ENCODE measurements at regions not wholly inside any gene's neighbourhood (a gene's known extent, or its start where the extent isn't known, plus 50 kb on each side); places are given as distances from the start of the nearest gene placed in this dataset.
"Not testable (repeated sequence)": the region's sequence is repeated elsewhere in the genome, so short reads cannot be mapped to it uniquely, and the experiment has no call there.

GRCh38 chr5:157961176-157961575, 102.2 kb upstream of the CLINT1 start:
- no peak for DNase-seq (ENCODE audit: low read depth in 2 of 2, low spot score in 1 of 2)

DNA sequence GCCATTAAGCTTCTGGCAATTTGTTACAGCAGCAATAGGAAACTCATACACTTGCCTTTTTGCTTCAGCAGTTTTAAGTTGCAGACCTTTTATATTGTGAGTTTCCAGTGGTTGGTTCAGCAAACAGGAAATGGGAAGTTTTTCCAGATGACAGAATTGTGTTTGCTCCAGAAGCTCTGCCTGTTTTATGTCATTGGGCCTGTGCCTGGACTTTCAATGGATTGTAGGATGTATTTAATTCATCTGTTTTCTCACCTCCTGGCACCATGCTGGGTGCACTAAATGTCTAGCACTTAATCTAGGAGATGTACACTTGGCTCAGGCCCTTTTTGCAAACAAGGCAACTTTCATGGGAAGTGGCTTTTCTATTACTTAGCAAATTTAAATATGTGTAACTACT, 100.4 kb upstream of the CLINT1 start:
- no peak for DNase-seq (ENCODE audit: low read depth in 2 of 2, low spot score in 1 of 2)

GRCh38 chr5:157956271-157956885, 97.4 kb upstream of the CLINT1 start:
- no peak for DNase-seq (ENCODE audit: low read depth in 2 of 2, low spot score in 1 of 2)

DNA sequence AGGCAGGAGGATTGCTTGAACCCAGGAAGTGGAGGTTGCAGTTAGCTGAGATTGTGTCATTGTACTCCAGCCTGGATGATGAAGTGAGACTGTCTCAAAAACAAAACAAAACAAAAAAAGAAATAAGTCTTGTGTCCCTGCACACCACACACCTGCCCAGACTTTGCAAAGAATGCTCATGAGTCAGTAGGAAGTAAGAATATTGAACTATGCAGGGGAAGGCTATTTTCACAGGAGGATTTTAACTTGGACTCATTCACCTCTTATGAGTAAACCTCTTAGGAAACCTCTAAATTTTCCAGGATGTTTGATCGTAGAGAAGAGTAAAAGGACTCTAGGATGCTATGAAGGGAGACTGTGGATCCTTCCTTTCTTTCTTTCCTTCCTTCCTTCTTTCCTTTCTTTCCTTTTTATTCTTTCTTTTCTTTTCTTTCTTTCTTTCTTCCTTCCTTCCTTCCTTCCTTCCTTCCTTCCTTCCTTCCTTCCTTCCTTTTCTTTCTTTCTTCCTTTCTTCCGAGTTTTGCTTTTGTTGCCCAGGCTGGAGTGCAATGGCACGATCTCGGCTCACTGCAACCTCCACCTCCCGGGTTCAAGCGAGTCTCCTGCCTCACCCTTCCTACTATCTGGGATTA, 96.7 kb upstream of the CLINT1 start:
- no peak for DNase-seq (ENCODE audit: low read depth in 2 of 2, low spot score in 1 of 2)

DNA sequence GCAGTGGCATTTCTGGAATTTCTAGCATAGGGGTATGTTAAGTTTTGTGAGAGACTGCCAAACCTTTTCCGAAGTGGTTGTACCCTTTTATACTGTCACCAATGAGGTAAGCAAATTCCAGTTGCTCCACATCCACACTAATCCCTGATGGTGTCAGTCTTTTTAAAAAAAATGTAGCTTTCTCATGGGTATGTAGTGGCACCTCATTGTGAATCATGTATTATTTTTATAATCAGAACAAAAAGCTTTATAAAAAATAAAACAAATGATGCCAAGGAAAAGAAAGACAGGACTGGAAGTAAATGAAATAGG, 93.4 kb upstream of the CLINT1 start:
- no peak for DNase-seq (ENCODE audit: low read depth in 2 of 2, low spot score in 1 of 2)

GRCh38 chr5:157951673-157952373, 92.9 kb upstream of the CLINT1 start:
- no peak for DNase-seq (ENCODE audit: low read depth in 2 of 2, low spot score in 1 of 2)

- no peak for DNase-seq (ENCODE audit: low read depth in 2 of 2, low spot score in 1 of 2)
Measured at GRCh38 chr5:157949520-157949919, 90.6 kb upstream of the CLINT1 start.

DNA sequence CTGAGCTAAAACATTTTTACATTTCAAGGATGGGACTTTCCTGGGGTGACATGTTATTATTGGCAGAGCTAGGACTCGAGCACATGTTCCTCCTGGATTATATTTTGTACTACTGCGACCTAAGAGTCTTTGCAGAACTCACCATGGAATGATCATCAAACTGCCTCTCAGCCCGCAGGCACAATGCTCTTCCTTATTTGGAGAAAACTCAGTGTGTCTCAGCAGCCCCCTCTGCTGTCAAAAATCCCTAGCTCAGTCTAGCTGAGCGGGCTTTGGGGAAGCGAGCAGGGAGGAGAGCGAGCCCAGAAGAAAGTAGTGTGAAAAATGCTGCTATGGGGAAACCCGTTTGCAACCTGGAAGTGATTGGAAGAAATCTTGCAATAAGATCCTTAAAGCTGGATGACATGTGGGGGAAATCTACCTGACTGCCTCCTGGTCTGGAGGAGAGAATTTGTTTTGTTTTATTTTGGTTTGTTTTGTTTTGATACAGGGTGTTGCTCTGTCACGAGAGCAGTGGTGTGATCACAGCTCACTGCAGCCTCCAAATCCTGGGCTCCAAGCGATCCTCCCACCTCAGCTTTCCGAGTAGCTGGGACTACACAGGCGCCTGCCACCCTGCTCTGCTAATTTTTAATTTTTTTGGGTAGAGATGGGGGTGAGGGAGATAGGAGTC, 89.9 kb upstream of the CLINT1 start:
- DNase-seq (ENCODE audit: low read depth in 2 of 2, low spot score in 1 of 2) = peak; percentile 46 to 47

DNA sequence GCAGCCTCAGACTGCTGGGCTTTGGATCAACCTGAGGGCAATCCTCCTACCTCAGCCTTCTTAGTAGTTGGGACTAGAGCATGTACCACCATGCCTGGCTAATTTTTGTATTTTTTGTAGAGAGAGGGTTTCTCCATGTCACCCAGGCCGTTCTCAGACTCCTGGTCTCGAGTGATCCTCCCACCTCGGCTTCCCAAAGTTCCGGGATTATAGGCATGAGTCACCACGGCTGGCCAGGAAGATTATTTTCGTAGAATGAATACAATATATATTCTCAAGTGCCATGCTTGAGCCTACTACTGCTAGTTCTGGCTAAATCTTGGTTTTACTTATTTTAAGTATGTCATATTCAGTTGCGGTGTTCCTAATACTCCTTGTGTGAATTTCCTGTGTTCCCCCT, 88.2 kb upstream of the CLINT1 start:
- no peak for DNase-seq (ENCODE audit: low read depth in 2 of 2, low spot score in 1 of 2)

GRCh38 chr5:157945822-157946221, 86.9 kb upstream of the CLINT1 start:
- DNase-seq (ENCODE audit: low read depth in 2 of 2, low spot score in 1 of 2) = not testable (repeated sequence)

GRCh38 chr5:157944938-157945337, 86.0 kb upstream of the CLINT1 start:
- DNase-seq (ENCODE audit: low read depth in 2 of 2, low spot score in 1 of 2) = no peak

DNA sequence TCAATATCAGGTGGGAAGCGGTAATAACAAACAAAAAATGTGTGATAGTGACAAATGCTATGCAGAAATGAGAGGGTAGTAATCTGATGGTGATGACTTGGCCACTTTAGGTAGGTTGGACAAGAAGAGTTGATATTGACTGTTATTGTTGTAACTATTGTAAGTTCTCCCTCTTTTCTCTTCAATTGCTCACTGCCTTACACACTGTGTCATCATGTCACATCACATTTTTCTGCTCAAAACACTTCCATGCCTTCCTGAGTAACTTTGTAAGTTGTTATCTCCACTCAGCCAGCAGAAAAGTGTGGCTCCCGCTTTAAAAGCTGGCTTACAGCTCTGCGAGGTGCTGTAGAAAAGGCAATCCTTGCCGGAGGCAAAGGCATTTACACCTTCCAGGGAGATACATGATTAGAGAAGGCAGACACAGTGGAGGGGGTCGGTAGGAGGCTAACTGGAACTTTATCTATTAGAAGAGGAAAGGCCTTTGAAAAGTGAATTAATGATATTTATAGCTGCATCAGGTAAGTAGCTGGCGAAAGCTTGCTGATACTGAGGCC, 85.2 kb upstream of the CLINT1 start:
- DNase-seq (ENCODE audit: low read depth in 2 of 2, low spot score in 1 of 2) = no peak

- DNase-seq (ENCODE audit: low read depth in 2 of 2, low spot score in 1 of 2) = no peak
Measured at GRCh38 chr5:157942595-157942994, 83.7 kb upstream of the CLINT1 start.

- no peak for DNase-seq (ENCODE audit: low read depth in 2 of 2, low spot score in 1 of 2)
Measured at GRCh38 chr5:157941616-157942015, 82.7 kb upstream of the CLINT1 start.

- DNase-seq (ENCODE audit: low read depth in 2 of 2, low spot score in 1 of 2) = not testable (repeated sequence)
Measured at GRCh38 chr5:157938101-157938500, 79.2 kb upstream of the CLINT1 start.

DNA sequence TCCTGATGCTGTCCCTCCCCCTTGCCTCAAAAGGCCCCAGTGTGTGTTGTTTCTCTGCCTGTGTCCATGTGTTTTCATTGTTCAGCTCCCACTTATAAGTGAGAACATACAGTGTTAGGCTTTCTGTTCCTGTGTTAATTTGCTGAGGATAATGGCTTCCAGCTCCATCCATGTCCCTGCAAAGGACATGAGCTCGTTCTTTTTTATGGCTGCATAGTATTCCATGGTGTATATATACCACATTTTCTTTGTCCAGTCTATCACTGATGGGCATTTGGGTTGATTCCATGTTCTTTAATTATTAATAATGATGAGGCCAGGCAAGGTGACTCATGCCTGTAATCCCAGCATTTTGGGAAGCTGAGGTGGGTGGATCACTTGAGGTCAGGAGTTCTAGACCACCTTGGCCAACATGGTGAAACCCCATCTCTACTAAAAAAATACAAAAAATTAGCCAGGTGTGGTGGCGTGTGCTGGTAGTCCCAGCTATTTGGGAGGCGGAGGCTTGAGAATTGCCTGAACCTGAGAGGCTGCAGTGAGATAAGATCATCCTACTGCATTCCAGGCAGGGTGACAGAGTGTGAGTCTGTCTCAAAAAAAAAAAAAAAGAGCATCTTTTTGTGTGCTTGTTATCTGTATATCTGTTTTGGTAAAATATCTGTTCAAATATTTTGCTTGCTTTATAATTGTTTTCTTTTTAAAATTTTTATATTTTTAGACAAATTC, 78.0 kb upstream of the CLINT1 start:
- DNase-seq (ENCODE audit: low read depth in 2 of 2, low spot score in 1 of 2) = not testable (repeated sequence)

DNA sequence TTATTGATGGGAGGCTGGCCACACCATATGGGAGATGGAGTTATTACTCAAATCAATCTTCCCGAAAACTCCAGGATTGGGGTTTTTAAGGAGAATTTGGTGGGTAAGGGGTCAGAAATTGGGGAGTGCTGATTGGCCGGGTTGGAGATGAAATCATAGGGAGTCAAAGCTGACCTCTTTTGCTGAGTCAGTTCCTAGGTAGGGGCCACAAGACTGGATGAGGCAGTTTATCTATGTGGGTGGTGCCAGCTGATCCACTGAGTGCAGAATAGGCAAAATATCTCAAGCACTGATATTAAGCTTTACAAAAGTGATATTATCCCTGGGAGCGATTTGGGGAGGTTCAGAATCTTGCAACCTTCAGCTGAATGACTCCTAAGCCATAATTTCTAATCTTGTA, 75.7 kb upstream of the CLINT1 start:
- no peak for DNase-seq (ENCODE audit: low read depth in 2 of 2, low spot score in 1 of 2)

GRCh38 chr5:157933005-157933404, 74.1 kb upstream of the CLINT1 start:
- DNase-seq (ENCODE audit: low read depth in 2 of 2, low spot score in 1 of 2) = no peak

DNA sequence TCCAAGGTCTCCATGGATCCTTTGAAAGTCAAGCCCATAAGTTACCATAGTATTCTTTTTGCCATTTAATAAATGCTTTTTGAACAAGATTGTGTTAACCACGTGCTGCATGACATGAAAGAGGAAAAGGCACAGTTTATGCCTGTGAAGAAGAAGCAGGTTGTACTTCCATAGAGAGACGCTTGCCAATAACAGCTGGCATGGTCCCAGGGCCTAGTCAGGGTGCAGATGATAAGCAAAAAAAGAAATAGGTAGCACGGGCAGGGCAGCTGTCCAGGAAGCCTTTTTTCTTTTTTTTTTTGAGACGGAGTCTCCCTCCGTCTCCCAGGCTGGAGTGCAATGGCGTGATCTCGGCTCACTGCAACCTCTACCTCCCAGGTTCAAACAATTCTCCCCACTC, 71.8 kb upstream of the CLINT1 start:
- no peak for DNase-seq (ENCODE audit: low read depth in 2 of 2, low spot score in 1 of 2)

DNA sequence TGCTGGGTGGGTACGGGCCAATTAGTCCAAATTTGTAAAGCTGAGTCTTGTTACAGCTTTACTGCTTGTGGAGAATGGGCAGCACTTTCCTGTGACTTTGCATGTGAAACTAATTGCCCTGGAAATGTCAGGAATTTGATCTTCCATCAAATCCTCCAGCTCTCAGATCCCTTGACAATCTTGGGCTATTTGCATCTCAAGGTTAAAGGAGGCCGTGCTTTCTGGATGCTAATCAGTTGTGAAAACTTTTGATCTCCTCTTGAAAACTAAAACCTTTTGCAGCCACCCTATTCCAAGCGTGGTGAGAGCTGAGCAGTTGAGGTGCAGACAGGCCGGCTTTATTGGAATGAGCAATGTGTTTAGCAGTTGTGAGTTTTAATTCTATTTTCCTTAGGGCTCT, 68.0 kb upstream of the CLINT1 start:
- no peak for DNase-seq (ENCODE audit: low read depth in 2 of 2, low spot score in 1 of 2)
